ENCODE measurements at regions not wholly inside any gene's neighbourhood (a gene's known extent, or its start where the extent isn't known, plus 50 kb on each side); places are given as distances from the start of the nearest gene placed in this dataset.

DNA sequence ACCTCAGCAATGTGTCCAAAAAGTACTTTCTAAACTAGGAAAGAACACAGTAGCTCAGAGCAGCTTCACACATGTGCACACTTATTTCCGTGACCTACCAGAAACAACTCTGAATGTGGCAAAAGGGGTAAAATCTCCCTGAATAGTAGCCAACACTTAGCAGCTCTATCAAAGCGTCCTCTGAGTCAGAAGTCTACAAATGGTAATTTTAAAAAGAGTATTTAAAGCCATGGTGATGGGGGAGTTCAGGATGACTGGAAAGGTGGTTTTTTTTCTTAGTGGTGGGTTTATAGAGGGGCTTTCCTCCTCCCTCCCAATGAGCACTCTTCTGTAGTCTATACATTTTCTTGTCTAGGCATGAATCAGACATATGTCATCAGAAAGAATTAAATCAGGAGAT, 223.8 kb upstream of the PRICKLE2 start:
- TF ChIP-seq, protein P1, sequence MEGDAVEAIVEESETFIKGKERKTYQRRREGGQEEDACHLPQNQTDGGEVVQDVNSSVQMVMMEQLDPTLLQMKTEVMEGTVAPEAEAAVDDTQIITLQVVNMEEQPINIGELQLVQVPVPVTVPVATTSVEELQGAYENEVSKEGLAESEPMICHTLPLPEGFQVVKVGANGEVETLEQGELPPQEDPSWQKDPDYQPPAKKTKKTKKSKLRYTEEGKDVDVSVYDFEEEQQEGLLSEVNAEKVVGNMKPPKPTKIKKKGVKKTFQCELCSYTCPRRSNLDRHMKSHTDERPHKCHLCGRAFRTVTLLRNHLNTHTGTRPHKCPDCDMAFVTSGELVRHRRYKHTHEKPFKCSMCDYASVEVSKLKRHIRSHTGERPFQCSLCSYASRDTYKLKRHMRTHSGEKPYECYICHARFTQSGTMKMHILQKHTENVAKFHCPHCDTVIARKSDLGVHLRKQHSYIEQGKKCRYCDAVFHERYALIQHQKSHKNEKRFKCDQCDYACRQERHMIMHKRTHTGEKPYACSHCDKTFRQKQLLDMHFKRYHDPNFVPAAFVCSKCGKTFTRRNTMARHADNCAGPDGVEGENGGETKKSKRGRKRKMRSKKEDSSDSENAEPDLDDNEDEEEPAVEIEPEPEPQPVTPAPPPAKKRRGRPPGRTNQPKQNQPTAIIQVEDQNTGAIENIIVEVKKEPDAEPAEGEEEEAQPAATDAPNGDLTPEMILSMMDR (IDR thresholded peaks at IDR 0.05; ENCODE audit: low read depth, low read length, missing control alignments), result no peak
- DNase-seq (ENCODE audit: extremely low read depth, low read depth), result no peak

DNA sequence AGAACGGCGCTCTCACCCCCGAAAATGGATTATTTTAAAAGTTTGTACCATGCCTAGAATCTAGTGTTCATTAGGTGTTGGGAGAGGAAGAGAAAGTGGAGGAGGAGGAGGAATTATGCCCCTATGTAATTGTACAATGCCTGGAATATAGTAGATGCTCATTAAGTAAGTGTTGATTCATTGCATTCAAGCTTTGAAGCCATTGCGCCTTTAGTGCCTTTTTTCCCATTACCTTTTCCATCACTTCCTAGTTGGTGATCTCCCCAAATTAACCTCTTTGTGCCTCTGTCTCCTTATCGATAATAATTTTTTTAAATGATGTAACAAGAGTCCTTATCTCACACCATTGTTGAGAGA, 220.7 kb upstream of the PRICKLE2 start:
- no peak overlapping the region for H3K4me3 ChIP-seq (replicated peaks; ENCODE audit: low read depth, low read length)
- no peak for DNase-seq (ENCODE audit: extremely low read depth, low read depth)
- TF ChIP-seq, protein P1 (IDR thresholded peaks at IDR 0.05; ENCODE audit: low read depth, low read length, missing control alignments), result no peak

More for the DNA sequence above, 223.8 kb upstream of the PRICKLE2 start:
- H3K4me3 ChIP-seq (replicated peaks; ENCODE audit: low read depth, low read length), result no peak overlapping the region

DNA sequence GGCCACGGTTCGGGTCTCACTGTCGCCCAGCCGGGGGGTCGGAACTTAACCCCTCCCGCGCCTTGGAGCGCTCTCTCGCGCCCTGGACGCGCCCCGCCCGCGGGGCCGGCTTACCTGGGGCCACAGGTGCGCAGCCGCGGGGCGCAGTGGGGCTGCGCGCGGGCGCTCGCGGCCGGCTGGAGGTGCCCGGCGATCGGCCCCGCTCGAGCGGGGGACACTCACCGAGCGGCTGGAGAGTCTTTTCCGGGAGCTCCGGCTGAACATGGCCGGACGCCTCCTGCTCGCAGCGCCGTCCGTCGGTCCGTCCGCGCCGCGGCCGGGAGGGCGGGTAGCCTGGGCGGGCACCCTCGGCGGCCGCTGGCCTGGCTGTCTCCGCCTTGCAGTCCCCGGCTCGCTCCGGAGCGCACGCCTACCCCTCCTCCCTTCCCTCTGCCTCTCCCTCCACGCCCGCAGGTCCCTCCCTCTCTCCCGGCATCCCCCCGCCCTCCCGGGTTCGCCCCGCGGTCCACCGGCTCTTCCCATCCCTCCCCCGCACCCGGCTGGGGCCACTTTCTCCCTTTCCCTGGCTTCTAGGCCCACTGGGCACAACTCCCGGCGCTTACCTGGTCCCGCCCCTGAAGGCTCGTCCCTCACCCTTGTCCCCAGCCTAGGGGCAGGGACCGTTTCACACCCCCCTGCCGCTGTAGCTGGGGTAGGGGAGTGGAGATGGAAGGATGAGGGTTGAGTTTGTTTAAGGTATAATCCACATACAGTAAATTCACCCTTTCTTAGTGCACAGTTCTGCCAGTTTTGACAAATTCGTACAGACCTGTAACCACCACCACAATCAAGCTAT, 220.1 kb upstream of the PRICKLE2 start:
- peak overlapping the region; percentile 42 for H3K4me3 ChIP-seq (replicated peaks; ENCODE audit: low read depth, low read length)
- TF ChIP-seq, protein P1 (IDR thresholded peaks at IDR 0.05; ENCODE audit: low read depth, low read length, missing control alignments), result no peak
- DNase-seq (ENCODE audit: extremely low read depth, low read depth), result no peak

DNA sequence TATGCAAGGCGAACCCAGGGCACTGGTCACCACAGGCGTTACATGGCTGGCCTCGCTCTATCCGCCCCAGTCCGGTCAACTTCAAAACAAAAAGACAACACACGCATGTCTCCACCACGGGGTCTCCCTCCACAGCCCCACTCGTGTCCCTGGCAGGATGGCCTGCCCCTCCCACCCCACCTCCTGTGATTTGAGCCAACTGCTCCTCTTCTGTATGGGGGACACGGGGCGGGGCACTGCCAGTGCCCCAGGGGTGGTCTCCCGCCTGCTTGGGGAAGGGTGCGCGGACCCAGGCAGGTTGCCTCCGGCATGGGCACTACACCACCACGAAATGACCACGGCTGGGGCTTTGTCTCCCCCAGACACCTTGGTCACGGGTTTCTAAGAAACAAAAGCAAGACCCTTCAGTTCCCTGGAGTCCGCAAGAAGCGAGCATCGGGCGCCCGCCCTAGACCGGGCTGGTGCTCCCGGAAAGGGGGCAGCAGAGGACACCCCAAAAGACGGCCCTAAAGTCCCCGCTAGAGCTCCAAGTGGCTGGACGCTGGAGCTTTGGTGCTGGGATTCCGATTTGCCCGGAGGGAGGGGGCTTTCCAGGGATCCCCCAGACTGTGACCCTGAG, 219.3 kb upstream of the PRICKLE2 start:
- TF ChIP-seq, protein P1 (IDR thresholded peaks at IDR 0.05; ENCODE audit: low read depth, low read length, missing control alignments), result no peak
- H3K4me3 ChIP-seq (replicated peaks; ENCODE audit: low read depth, low read length), result peak overlapping the region; percentile 42
- DNase-seq (ENCODE audit: extremely low read depth, low read depth), result no peak

DNA sequence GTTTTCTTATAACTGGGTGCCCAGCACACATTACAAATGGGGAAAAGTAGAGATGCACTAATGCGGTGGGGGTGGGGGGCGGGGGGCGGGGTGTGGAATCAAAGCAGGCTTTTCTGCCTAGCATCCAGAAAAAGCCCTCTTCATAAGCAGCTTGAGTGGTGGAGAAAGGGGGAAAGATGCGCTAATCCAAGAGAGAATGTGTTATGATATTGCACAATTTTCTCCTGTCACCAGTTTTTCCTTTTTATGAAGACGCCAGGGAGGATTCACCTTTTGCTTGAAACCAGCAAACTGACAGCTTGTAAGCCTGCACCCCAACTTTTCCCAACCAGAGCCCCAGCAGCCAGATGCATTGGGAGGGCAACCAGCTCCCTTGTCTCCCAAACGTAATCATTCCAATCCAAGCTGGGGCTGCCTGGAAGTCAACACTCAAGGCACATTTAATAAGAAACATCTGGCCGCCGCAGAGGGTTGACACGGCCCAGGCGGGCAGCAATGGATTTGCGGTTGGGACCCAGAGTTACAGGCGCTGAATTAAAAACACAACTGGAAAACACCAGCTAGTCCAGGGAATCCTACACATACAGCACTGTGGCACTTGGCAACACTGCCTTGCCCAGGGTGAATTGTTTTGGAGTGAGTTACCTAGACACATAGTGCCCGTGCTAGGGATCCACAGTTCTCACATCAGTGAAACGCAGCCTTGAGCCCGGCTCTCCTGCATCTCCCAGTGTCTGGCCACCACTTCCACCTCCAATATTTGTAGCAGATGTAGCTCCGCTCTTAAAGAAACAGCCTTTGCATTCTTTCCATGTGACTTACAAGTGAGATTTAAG, 218.5 kb upstream of the PRICKLE2 start:
- peak overlapping the region; percentile 19 for H3K4me3 ChIP-seq (replicated peaks; ENCODE audit: low read depth, low read length)
- DNase-seq (ENCODE audit: extremely low read depth, low read depth), result peak; percentile 75
- TF ChIP-seq, protein P1 (IDR thresholded peaks at IDR 0.05; ENCODE audit: low read depth, low read length, missing control alignments), result no peak

DNA sequence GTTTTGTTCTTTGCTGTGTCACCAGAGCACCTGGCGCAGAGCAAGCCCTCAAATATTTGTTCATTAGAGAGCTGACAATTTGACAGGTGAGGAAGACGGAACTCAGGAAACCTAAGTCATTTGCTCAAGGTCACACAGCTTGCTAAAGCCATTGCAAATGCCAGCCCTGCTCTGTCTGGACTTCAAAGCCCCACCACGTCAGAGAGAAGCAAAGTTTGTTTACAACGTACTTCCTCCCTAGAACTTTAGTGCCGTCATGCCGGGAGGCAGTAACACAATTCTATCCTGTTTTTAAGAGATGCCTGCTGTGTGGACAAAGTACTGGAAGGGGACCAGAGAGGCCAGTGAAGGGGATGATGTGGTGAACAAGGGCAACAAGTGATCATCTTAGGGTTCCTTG, 216.6 kb upstream of the PRICKLE2 start:
- H3K4me3 ChIP-seq (replicated peaks; ENCODE audit: low read depth, low read length), result no peak overlapping the region
- DNase-seq (ENCODE audit: extremely low read depth, low read depth), result no peak
- TF ChIP-seq, protein P1 (IDR thresholded peaks at IDR 0.05; ENCODE audit: low read depth, low read length, missing control alignments), result no peak

All from HFF-Myc (cell line).